Spinal cord (tissue), 9 donors: ENCODE measurements at regions not wholly inside any gene's neighbourhood (a gene's known extent, or its start where the extent isn't known, plus 50 kb on each side); places are given as distances from the start of the nearest gene placed in this dataset.

Experiments used
- DNase-seq, 6 donors: peaks; one replicate each; pipeline versions ENCODE4 v3.0.0 to v3.0.0-alpha.2; 2013 to 2015; ENCODE audit warnings: low spot score in 6 of 6, low read depth in 4 of 6
- H3K27ac ChIP-seq: one replicate; pipeline ENCODE4 v1.5.1; 2013; ENCODE audit warnings: low read depth, low read length, control low read depth
- H3K27me3 ChIP-seq: one replicate; pipeline ENCODE4 v1.6.1; 2013; ENCODE audit warnings: low read length; ENCODE audit not compliant: control insufficient read depth, insufficient read depth
- H3K36me3 ChIP-seq: one replicate; pipeline ENCODE4 v1.6.1; 2013; ENCODE audit warnings: low read length; ENCODE audit not compliant: control insufficient read depth, insufficient read depth
- H3K4me1 ChIP-seq: one replicate; pipeline ENCODE4 v1.6.1; 2013; ENCODE audit warnings: low read length; ENCODE audit not compliant: control insufficient read depth, insufficient read depth
- H3K4me3 ChIP-seq: one replicate; pipeline ENCODE4 v1.5.1; 2013; ENCODE audit warnings: low read depth, low read length, control low read depth
- H3K9me3 ChIP-seq: one replicate; pipeline ENCODE4 v1.6.1; 2013; ENCODE audit warnings: low read length; ENCODE audit not compliant: control insufficient read depth, insufficient read depth
- WGBS: methylation state at CpG from one replicate; pipeline ENCODE4 v1.1.5; 2013; ENCODE audit warnings: missing lambda C conversion rate; ENCODE audit not compliant: insufficient coverage; 5-methylcytosine and 5-hydroxymethylcytosine counted together
- donor health status: healthy.

GRCh38 chr4:123455360-123455759, 58.8 kb downstream of the SPRY1 start:
- 80% methylated on average over 1 of the region's 2 CpGs for WGBS
- no peak overlapping the region for H3K27ac ChIP-seq
- no peak overlapping the region for H3K4me3 ChIP-seq
- H3K4me1 ChIP-seq: peaks cover 3% of the 10 kb centered on the region
- H3K27me3 ChIP-seq: no peaks in the 10 kb centered on the region
- H3K36me3 ChIP-seq: no peaks in the 10 kb centered on the region
- no peak for DNase-seq
- H3K9me3 ChIP-seq: no peaks in the 10 kb centered on the region

GRCh38 chr4:123462007-123462406, 65.4 kb downstream of the SPRY1 start:
- Histone ChIP-seq H3K4me3 (no peak overlapping the region), H3K4me1 (no peaks in the 10 kb centered on the region), H3K9me3 (no peaks in the 10 kb centered on the region), H3K27me3 (no peaks in the 10 kb centered on the region), H3K36me3 (no peaks in the 10 kb centered on the region), H3K27ac (no peak overlapping the region)
- no peak for DNase-seq
- WGBS: no CpG with 5 or more reads among the region's 3 CpGs

GRCh38 chr4:123463869-123464268, 67.3 kb downstream of the SPRY1 start:
- WGBS: 40% methylated on average over 1 of the region's 3 CpGs
- no peaks in the 10 kb centered on the region for H3K4me1 ChIP-seq
- no peak for DNase-seq

GRCh38 chr4:123465416-123465815, 68.8 kb downstream of the SPRY1 start:
- Histone ChIP-seq H3K27ac (no peak overlapping the region), H3K9me3 (no peaks in the 10 kb centered on the region)
- WGBS: 96% methylated on average over 5 of the region's 6 CpGs

More at GRCh38 chr4:123463869-123464268, 67.3 kb downstream of the SPRY1 start:
- Histone ChIP-seq H3K36me3 (no peaks in the 10 kb centered on the region), H3K27me3 (no peaks in the 10 kb centered on the region), H3K9me3 (no peaks in the 10 kb centered on the region), H3K4me3 (no peak overlapping the region), H3K27ac (no peak overlapping the region)

GRCh38 chr4:123466080-123466785, 69.6 kb downstream of the SPRY1 start:
- Histone ChIP-seq H3K4me3 (no peak overlapping the region), H3K27me3 (no peaks in the 10 kb centered on the region), H3K36me3 (no peaks in the 10 kb centered on the region), H3K4me1 (no peaks in the 10 kb centered on the region), H3K9me3 (no peaks in the 10 kb centered on the region), H3K27ac (no peak overlapping the region)
- WGBS: 61% methylated on average over 3 of the region's 3 CpGs
- DNase-seq: no peak

More at GRCh38 chr4:123465416-123465815, 68.8 kb downstream of the SPRY1 start:
- Histone ChIP-seq H3K27me3 (no peaks in the 10 kb centered on the region), H3K4me1 (no peaks in the 10 kb centered on the region), H3K4me3 (no peak overlapping the region), H3K36me3 (no peaks in the 10 kb centered on the region)
- no peak for DNase-seq

- H3K36me3 ChIP-seq: no peaks in the 10 kb centered on the region
- no CpG with 5 or more reads among the region's 2 CpGs for WGBS
- H3K27me3 ChIP-seq: no peaks in the 10 kb centered on the region
- no peaks in the 10 kb centered on the region for H3K4me1 ChIP-seq
- DNase-seq: no peak
- H3K27ac ChIP-seq: no peak overlapping the region
- H3K9me3 ChIP-seq: no peaks in the 10 kb centered on the region
- no peak overlapping the region for H3K4me3 ChIP-seq
Measured at GRCh38 chr4:123468479-123469031, 72.0 kb downstream of the SPRY1 start.

- H3K4me3 ChIP-seq: no peak overlapping the region
- H3K36me3 ChIP-seq: no peaks in the 10 kb centered on the region
- no CpG with 5 or more reads among the region's 3 CpGs for WGBS
- H3K27ac ChIP-seq: no peak overlapping the region
- no peaks in the 10 kb centered on the region for H3K4me1 ChIP-seq
- DNase-seq: no peak
- no peaks in the 10 kb centered on the region for H3K27me3 ChIP-seq
- no peaks in the 10 kb centered on the region for H3K9me3 ChIP-seq
Measured at GRCh38 chr4:123469245-123469644, 72.7 kb downstream of the SPRY1 start.

GRCh38 chr4:123469696-123470095, 73.1 kb downstream of the SPRY1 start:
- H3K36me3 ChIP-seq: no peaks in the 10 kb centered on the region
- no peaks in the 10 kb centered on the region for H3K27me3 ChIP-seq
- H3K4me1 ChIP-seq: no peaks in the 10 kb centered on the region
- WGBS: no CpG with 5 or more reads among the region's 2 CpGs
- DNase-seq: no peak
- no peaks in the 10 kb centered on the region for H3K9me3 ChIP-seq
- no peak overlapping the region for H3K4me3 ChIP-seq
- H3K27ac ChIP-seq: no peak overlapping the region

GRCh38 chr4:123470640-123471039, 74.0 kb downstream of the SPRY1 start:
- WGBS: no CpG with 5 or more reads among the region's 2 CpGs
- DNase-seq: no peak
- Histone ChIP-seq H3K9me3 (no peaks in the 10 kb centered on the region), H3K36me3 (no peaks in the 10 kb centered on the region), H3K4me1 (no peaks in the 10 kb centered on the region), H3K27me3 (no peaks in the 10 kb centered on the region), H3K4me3 (no peak overlapping the region), H3K27ac (no peak overlapping the region)
